Spleen (tissue), 7 donors: ENCODE measurements at regions not wholly inside any gene's neighbourhood (a gene's known extent, or its start where the extent isn't known, plus 50 kb on each side); places are given as distances from the start of the nearest gene placed in this dataset.

ENCODE experiments used
- POLR2A ChIP-seq, 3 donors: fragments of 450-650 bp; IDR thresholded peaks; one replicate each; pipeline ENCODE4 v1.5.1; 2017; ENCODE audit warnings: antibody characterized with exemption in 3 of 3, mild to moderate bottlenecking in 1 of 3
- POLR2AphosphoS5 ChIP-seq, 3 donors: sonication (generic); formaldehyde crosslinking; IDR thresholded peaks; one replicate each; pipeline ENCODE4 v1.5.1; 2017; ENCODE audit warnings: antibody characterized with exemption in 3 of 3
- TF ChIP-seq, protein P1 (sequence below), 11 experiments: fragments of 200-600 bp in 7 of 11; fragments of 450-650 bp in 4 of 11; sonication (generic) in 4 of 11; IDR thresholded peaks in 8 of 11; conservative IDR thresholded peaks in 3 of 11; 1 replicate in 7 of 11; 2 replicates in 4 of 11; pipeline versions ENCODE4 v1.4.0 to v1.8.0; 2016 to 2021; ENCODE audit warnings: antibody characterized with exemption in 11 of 11, inconsistent platforms in 4 of 11, mild to moderate bottlenecking in 1 of 11
- donor health status: DM: no; HTN: no; CAD: no; lungs with moderate emphysema.
- donor health status: DM: no; HTN: no; CAD: no.
- donor health status: DM: no; HTN: no; CAD: no.

DNA sequence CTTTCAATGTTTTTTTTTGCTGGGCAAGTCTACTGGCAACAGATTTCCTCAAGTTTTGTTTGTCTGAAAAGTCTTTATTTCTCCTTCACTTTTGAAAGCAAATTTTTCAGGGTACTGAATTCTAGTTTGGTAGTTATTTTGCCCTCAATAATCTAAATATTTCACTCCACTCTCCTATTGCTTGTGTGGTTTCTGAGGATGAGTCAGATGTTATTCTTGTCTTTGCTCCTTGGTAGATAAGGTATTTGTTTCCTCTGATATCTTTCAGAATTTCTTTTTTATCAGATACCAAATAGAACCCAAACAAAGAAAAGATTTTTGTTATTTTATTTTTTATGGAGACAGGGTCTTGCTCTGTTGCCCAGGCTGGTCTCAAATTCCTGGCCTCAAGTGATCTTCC lies 99.2 kb upstream of the MALRD1 start:
- TF ChIP-seq POLR2A (IDR thresholded peaks at IDR 0.05): no peak
- TF ChIP-seq, protein P1, sequence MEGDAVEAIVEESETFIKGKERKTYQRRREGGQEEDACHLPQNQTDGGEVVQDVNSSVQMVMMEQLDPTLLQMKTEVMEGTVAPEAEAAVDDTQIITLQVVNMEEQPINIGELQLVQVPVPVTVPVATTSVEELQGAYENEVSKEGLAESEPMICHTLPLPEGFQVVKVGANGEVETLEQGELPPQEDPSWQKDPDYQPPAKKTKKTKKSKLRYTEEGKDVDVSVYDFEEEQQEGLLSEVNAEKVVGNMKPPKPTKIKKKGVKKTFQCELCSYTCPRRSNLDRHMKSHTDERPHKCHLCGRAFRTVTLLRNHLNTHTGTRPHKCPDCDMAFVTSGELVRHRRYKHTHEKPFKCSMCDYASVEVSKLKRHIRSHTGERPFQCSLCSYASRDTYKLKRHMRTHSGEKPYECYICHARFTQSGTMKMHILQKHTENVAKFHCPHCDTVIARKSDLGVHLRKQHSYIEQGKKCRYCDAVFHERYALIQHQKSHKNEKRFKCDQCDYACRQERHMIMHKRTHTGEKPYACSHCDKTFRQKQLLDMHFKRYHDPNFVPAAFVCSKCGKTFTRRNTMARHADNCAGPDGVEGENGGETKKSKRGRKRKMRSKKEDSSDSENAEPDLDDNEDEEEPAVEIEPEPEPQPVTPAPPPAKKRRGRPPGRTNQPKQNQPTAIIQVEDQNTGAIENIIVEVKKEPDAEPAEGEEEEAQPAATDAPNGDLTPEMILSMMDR (IDR thresholded peaks at IDR 0.05 in 8 of 11, conservative IDR thresholded peaks at IDR 0.05 in 3 of 11): no peak
- TF ChIP-seq POLR2AphosphoS5 (IDR thresholded peaks at IDR 0.05): no peak
